ENCODE measurements at regions not wholly inside any gene's neighbourhood (a gene's known extent, or its start where the extent isn't known, plus 50 kb on each side); places are given as distances from the start of the nearest gene placed in this dataset.
"Not testable (repeated sequence)": the region's sequence is repeated elsewhere in the genome, so short reads cannot be mapped to it uniquely, and the experiment has no call there.

DNA sequence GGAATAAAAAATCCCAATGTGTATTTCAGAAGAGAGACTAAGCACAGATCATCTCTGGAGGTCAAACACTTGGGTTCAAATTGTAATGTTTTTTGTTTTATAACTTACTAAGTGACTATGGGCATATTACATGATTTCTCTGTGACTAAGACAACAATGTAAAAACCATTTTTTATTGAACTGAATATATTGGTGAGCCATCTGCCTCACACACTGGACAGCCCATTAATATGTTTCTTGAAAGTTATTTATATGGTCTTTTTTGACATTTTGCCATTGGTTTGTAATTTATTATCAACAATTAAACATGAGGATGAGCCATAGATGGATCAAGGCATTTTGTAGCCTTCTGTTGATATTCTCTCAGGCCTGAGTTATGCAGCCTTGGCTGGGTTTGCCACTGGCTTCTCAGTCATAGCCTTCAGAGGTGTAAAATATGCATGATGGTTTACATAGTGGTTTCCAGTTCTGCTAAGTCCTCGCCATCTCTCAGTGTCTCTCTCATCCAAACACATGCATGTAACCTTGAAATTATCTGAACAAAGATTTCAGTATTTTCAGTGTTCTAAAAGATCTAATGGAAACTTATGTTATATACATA lies 997.2 kb downstream of the DIPK2A start:
- DNase-seq (ENCODE audit: insufficient read length) (no peak), FAIRE-seq (no peak)
- TF ChIP-seq POLR2A (IDR thresholded peaks at IDR 0.05; ENCODE audit: low read depth, low read length) (no peak), POLR2AphosphoS5 (IDR thresholded peaks at IDR 0.05; ENCODE audit: low read depth, low read length) (no peak), TAF1 (IDR thresholded peaks at IDR 0.05; ENCODE audit: borderline replicate concordance, low read depth, low read length) (no peak)

DNA sequence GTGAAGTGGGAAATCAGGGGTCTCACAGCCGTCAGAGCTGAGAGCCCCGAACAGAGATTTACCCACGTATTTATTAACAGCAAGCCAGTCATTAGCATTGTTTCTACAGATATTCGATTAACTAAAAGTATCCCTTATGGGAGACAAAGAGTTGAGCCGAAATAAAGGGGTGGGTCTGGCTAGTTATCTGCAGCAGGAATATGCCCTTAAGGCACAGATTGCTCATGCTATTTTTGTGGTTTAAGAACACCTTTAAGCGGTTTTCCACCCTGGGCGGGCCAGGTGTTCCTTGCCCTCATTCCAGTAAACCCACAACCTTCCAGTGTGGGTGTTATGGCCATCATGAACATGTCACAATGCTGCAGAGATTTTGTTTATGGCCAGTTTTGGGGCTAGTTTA lies 1012.9 kb downstream of the DIPK2A start:
- FAIRE-seq, result not testable (repeated sequence)

DNA sequence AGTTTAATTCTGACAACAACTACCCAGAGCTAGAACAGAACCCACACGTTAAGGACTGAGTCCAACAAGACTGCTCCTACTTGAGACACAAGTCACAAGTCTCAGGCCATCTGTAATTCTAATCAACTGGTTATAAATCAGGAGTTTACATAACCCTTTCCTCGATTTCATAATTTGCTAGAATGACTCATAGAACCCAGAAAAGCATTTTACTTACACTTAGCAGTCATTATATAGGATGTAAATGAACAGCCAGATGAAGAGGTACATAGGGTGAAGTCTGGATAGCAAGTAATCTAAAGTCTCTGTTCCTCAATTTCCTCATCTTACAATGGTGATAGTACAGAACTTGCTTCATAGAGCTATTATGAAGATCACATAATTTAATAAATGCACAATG lies 1018.2 kb downstream of the DIPK2A start:
- no peak for DNase-seq (ENCODE audit: insufficient read length)
- no peak for FAIRE-seq
- TF ChIP-seq TAF1 (IDR thresholded peaks at IDR 0.05; ENCODE audit: borderline replicate concordance, low read depth, low read length), result no peak
- no peak for TF ChIP-seq POLR2A (IDR thresholded peaks at IDR 0.05; ENCODE audit: low read depth, low read length)
- TF ChIP-seq POLR2AphosphoS5 (IDR thresholded peaks at IDR 0.05; ENCODE audit: low read depth, low read length), result no peak

More for the DNA sequence above, 1012.9 kb downstream of the DIPK2A start:
- not testable (repeated sequence) for DNase-seq (ENCODE audit: insufficient read length)

DNA sequence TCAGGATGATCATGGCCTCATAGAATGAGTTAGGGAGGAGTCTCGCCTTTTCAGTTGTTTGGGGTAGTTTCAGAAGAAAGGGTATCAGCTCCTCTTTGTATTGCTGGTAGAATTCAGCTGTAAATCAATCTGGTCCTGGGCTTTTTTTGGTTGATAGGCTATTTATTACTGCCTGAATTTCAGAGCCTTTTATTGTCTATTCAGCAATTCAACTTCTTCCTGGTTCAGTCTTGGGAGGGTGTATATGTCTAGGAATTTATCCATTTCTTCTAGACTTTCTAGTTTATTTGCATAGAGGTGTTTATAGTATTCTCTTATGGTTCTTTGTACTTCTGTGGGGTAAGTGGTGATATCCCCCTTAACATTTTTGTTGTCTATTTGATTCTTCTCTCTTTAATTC lies 1024.2 kb downstream of the DIPK2A start:
- no peak for DNase-seq (ENCODE audit: insufficient read length)
- TF ChIP-seq TAF1 (IDR thresholded peaks at IDR 0.05; ENCODE audit: borderline replicate concordance, low read depth, low read length) (no peak), POLR2A (IDR thresholded peaks at IDR 0.05; ENCODE audit: low read depth, low read length) (no peak), POLR2AphosphoS5 (IDR thresholded peaks at IDR 0.05; ENCODE audit: low read depth, low read length) (no peak)
- FAIRE-seq, result no peak

DNA sequence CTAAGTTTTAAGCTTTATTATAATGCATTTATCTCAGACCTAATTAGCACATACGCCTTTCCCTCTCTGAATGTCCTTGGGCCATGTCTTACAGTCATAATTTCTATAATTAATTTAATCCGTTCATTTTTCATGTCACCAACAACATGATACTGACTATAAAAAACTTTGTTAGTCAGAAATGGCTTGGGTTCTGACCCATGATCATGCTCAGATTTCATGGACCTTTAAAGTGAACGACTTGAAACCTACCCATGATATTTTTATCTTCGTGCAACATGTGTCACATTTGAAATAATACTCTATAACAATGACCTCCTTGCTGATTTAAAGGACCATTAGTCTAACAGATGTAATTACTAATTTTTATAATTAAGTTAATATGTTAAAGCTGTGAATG lies 1033.8 kb downstream of the DIPK2A start:
- FAIRE-seq (no peak), DNase-seq (ENCODE audit: insufficient read length) (no peak)
- no peak for TF ChIP-seq POLR2AphosphoS5 (IDR thresholded peaks at IDR 0.05; ENCODE audit: low read depth, low read length)
- no peak for TF ChIP-seq POLR2A (IDR thresholded peaks at IDR 0.05; ENCODE audit: low read depth, low read length)
- TF ChIP-seq TAF1 (IDR thresholded peaks at IDR 0.05; ENCODE audit: borderline replicate concordance, low read depth, low read length), result no peak

DNA sequence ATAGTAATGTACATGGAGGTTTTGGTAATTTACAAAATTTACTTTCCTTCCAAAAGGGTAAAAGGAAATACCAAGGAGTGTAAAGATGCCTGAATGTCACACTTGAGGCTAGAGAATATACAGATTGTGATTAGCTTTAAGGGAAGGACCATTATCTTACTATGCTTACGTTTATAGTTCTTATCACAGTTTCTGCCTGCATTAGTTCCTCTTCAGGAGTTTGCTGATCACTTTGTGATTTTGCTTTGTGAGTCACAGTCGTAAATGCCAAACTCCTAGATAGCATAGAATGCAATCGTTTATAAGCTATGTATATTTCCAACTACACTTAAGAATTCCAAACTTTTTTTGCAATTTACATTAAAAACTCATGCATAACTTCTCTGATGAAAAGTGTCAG lies 1034.6 kb downstream of the DIPK2A start:
- no peak for TF ChIP-seq POLR2AphosphoS5 (IDR thresholded peaks at IDR 0.05; ENCODE audit: low read depth, low read length)
- TF ChIP-seq TAF1 (IDR thresholded peaks at IDR 0.05; ENCODE audit: borderline replicate concordance, low read depth, low read length), result no peak
- no peak for TF ChIP-seq POLR2A (IDR thresholded peaks at IDR 0.05; ENCODE audit: low read depth, low read length)
- DNase-seq (ENCODE audit: insufficient read length), result no peak
- no peak for FAIRE-seq

DNA sequence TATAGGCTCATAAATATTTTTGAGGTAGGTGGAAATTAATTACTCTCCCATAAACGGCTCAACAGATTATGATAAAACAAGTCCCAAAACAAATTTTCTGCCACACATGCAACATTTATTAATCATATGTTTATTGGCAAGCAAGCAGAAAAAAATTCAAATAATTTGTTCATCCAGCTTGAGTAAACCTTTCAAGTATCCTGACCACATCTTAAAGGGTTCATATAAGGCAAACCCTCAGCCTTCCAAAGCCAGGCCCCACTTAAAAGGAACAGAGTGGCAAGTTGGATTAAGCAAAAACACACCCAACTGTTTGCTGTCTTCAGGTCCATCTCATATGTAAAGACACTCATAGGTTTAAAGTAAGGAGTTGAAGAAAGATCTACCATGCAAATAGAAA lies 1042.3 kb downstream of the DIPK2A start:
- FAIRE-seq (no peak), DNase-seq (ENCODE audit: insufficient read length) (no peak)
- TF ChIP-seq TAF1 (IDR thresholded peaks at IDR 0.05; ENCODE audit: borderline replicate concordance, low read depth, low read length) (no peak), POLR2A (IDR thresholded peaks at IDR 0.05; ENCODE audit: low read depth, low read length) (no peak), POLR2AphosphoS5 (IDR thresholded peaks at IDR 0.05; ENCODE audit: low read depth, low read length) (no peak)

DNA sequence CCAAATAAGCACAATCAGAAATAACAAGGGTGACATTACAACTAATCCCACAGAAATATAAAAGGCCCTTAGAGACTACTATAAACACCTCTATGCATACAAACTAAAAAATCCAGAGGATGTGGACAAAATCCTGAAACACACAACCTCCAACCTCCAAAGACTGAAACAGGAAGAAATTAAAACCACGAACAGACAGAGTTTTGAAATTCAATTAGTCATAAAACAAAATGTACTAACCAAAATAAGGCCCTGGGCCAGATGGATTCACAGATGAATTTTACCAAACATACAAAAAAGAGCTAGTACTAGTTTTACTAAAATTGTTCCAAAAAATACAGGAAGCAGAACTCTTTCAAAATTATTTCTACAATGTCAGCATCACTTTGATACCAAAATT lies 1043.6 kb downstream of the DIPK2A start:
- FAIRE-seq (no peak), DNase-seq (ENCODE audit: insufficient read length) (no peak)
- TF ChIP-seq TAF1 (IDR thresholded peaks at IDR 0.05; ENCODE audit: borderline replicate concordance, low read depth, low read length) (no peak), POLR2AphosphoS5 (IDR thresholded peaks at IDR 0.05; ENCODE audit: low read depth, low read length) (no peak), POLR2A (IDR thresholded peaks at IDR 0.05; ENCODE audit: low read depth, low read length) (no peak)

DNA sequence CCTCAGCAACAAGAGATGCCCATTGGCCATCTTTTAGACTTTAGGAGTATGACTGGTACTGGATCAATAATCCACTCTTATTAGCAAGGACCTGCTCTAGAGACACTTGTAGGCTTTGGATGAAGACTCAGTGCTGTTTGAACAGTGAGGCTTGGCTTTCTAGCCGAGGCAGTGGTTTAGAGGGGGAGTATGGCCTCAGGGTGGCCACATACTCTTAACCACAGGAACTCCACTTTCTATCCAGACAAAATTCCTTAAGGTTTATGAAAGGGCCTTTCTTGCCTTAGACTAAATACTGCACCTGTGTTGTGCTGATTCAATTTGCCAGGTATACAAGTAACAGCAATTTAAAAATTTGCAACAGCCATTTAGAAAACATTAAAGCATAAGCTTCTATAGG lies 1046.3 kb downstream of the DIPK2A start:
- DNase-seq (ENCODE audit: insufficient read length) (no peak), FAIRE-seq (no peak)
- TF ChIP-seq POLR2A (IDR thresholded peaks at IDR 0.05; ENCODE audit: low read depth, low read length), result no peak
- no peak for TF ChIP-seq TAF1 (IDR thresholded peaks at IDR 0.05; ENCODE audit: borderline replicate concordance, low read depth, low read length)
- TF ChIP-seq POLR2AphosphoS5 (IDR thresholded peaks at IDR 0.05; ENCODE audit: low read depth, low read length), result no peak

DNA sequence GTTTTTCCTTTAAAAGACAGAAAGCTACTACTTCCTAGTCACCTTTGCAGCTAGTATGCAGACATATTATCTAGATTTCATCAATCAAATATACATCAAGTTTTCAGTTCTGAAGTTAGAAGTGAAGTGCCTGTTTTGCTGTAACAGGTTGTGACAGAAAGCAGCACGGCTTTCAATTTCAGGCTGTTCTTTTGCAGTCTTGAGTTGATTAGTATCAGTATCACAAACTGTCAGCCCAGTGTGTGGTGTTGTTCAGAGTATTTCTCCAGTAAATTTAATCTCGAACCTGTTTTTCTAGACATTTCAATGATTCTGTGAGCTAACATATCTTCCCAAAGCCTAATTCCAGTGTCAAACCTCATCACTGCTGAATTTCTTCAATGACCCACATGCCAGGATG lies 1050.8 kb downstream of the DIPK2A start:
- FAIRE-seq (no peak), DNase-seq (ENCODE audit: insufficient read length) (no peak)
- TF ChIP-seq POLR2AphosphoS5 (IDR thresholded peaks at IDR 0.05; ENCODE audit: low read depth, low read length) (no peak), TAF1 (IDR thresholded peaks at IDR 0.05; ENCODE audit: borderline replicate concordance, low read depth, low read length) (no peak)

DNA sequence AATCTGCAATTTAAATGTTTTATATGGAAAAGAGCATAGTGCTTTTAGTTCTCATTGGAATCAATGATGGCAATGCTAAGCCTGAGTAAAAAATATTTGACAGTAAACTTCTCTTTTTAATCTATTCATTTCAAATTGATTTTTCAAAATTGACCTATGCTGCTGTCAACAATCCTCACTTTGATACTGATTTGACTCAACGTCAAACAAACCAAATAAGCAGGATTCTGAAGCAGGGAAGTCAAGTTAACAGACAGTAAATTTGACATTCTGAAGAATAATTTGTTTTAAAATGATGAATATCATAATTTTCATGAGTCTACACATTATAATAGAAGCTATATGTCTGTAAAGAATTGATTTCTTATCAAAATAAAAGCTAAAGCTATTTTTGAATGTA lies 1053.1 kb downstream of the DIPK2A start:
- DNase-seq (ENCODE audit: insufficient read length) (no peak), FAIRE-seq (no peak)
- no peak for TF ChIP-seq POLR2AphosphoS5 (IDR thresholded peaks at IDR 0.05; ENCODE audit: low read depth, low read length)
- TF ChIP-seq POLR2A (IDR thresholded peaks at IDR 0.05; ENCODE audit: low read depth, low read length), result no peak
- TF ChIP-seq TAF1 (IDR thresholded peaks at IDR 0.05; ENCODE audit: borderline replicate concordance, low read depth, low read length), result no peak

DNA sequence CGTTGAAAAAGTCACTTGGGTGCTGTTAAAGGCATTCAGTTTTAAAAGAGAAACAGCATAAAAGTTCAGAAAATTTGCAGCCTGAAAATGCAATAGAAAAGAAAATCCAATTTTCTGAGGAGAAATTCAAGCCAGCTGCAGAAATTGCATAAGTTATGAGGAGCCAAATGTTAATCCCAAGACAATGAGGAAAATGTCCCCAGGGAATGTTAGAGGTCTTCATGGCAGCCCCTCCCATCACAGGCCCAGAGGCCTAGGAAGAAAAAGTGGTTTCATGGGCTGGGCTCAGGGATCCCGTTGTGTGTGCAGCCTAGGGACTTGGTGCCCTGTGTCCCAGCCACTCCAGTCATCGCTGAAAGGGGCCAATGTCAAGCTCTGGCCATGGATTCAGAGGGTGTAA lies 1055.6 kb downstream of the DIPK2A start:
- FAIRE-seq; DNase-seq (ENCODE audit: insufficient read length): not testable (repeated sequence)

DNA sequence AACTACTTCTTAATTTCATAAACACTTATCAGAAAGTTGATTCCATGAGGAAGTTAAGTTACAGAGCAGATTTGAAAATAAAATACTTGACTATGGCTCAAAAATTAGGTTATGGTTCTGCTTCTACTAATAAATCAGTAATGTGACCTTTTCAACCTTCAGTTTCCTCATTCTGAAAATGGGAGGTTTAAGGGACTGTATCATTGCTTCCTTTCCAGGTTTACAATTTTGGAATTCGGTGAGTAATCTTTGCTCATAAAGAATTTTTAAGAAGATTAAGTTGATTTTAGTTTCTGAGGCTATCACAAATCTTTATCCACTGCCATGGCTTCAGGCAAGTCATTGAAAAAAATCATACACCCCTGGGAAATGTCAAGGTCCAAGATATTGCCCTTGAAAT lies 1061.2 kb downstream of the DIPK2A start:
- FAIRE-seq (no peak), DNase-seq (ENCODE audit: insufficient read length) (no peak)
- TF ChIP-seq POLR2A (IDR thresholded peaks at IDR 0.05; ENCODE audit: low read depth, low read length), result no peak
- TF ChIP-seq POLR2AphosphoS5 (IDR thresholded peaks at IDR 0.05; ENCODE audit: low read depth, low read length), result no peak
- TF ChIP-seq TAF1 (IDR thresholded peaks at IDR 0.05; ENCODE audit: borderline replicate concordance, low read depth, low read length), result no peak
